ENCODE measurements at regions not wholly inside any gene's neighbourhood (a gene's known extent, or its start where the extent isn't known, plus 50 kb on each side); places are given as distances from the start of the nearest gene placed in this dataset.

DNA sequence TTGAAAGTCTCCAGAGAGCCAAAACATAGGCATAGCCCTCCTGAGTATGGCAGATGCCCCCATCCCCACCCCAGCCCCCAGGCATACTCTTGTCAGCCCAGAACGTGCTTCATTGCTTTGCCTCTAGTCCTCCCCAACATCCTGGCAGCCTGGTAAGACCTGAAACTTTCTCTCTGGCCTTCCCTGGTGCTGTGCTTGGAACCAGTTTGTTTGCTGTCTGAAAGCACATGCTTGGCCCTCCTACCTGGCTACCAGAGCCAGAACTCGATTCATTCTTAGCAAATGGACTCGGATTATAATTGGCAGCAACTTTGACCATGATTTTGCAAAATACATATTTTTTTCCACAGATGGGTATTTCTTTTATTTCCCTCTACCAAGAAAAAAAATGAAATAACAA, 248.1 kb downstream of the USP46 start:
- H3K4me2 ChIP-seq (ENCODE audit: low read length), result no peak overlapping the region
- no peaks in the 10 kb centered on the region for H3K9me3 ChIP-seq (ENCODE audit: low read length)
- H4K20me1 ChIP-seq (ENCODE audit: insufficient read depth), result no peaks in the 10 kb centered on the region
- H3K9me2 ChIP-seq (ENCODE audit: insufficient read depth, low read length), result no peaks in the 10 kb centered on the region
- no peaks in the 10 kb centered on the region for H3K27me3 ChIP-seq (ENCODE audit: insufficient read depth, low read depth, low read length)
- TF ChIP-seq TAF1 (IDR thresholded peaks at IDR 0.05; ENCODE audit: low read depth) (no peak), POLR2AphosphoS5 (IDR thresholded peaks at IDR 0.05) (no peak), RAD21 (conservative IDR thresholded peaks at IDR 0.05) (no peak), MXI1 (conservative IDR thresholded peaks at IDR 0.05; ENCODE audit: poor library complexity, severe bottlenecking) (no peak), SMC3 (conservative IDR thresholded peaks at IDR 0.05; ENCODE audit: poor library complexity) (no peak), EP300 (conservative IDR thresholded peaks at IDR 0.05; ENCODE audit: poor library complexity, severe bottlenecking) (no peak), EZH2 (IDR thresholded peaks at IDR 0.05; ENCODE audit: borderline replicate concordance, insufficient read depth, low read length, poor library complexity, severe bottlenecking) (no peak)
- TF ChIP-seq, protein P1, sequence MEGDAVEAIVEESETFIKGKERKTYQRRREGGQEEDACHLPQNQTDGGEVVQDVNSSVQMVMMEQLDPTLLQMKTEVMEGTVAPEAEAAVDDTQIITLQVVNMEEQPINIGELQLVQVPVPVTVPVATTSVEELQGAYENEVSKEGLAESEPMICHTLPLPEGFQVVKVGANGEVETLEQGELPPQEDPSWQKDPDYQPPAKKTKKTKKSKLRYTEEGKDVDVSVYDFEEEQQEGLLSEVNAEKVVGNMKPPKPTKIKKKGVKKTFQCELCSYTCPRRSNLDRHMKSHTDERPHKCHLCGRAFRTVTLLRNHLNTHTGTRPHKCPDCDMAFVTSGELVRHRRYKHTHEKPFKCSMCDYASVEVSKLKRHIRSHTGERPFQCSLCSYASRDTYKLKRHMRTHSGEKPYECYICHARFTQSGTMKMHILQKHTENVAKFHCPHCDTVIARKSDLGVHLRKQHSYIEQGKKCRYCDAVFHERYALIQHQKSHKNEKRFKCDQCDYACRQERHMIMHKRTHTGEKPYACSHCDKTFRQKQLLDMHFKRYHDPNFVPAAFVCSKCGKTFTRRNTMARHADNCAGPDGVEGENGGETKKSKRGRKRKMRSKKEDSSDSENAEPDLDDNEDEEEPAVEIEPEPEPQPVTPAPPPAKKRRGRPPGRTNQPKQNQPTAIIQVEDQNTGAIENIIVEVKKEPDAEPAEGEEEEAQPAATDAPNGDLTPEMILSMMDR (IDR thresholded peaks at IDR 0.05; ENCODE audit: poor library complexity, severe bottlenecking), result no peak
- TF ChIP-seq, protein P2, sequence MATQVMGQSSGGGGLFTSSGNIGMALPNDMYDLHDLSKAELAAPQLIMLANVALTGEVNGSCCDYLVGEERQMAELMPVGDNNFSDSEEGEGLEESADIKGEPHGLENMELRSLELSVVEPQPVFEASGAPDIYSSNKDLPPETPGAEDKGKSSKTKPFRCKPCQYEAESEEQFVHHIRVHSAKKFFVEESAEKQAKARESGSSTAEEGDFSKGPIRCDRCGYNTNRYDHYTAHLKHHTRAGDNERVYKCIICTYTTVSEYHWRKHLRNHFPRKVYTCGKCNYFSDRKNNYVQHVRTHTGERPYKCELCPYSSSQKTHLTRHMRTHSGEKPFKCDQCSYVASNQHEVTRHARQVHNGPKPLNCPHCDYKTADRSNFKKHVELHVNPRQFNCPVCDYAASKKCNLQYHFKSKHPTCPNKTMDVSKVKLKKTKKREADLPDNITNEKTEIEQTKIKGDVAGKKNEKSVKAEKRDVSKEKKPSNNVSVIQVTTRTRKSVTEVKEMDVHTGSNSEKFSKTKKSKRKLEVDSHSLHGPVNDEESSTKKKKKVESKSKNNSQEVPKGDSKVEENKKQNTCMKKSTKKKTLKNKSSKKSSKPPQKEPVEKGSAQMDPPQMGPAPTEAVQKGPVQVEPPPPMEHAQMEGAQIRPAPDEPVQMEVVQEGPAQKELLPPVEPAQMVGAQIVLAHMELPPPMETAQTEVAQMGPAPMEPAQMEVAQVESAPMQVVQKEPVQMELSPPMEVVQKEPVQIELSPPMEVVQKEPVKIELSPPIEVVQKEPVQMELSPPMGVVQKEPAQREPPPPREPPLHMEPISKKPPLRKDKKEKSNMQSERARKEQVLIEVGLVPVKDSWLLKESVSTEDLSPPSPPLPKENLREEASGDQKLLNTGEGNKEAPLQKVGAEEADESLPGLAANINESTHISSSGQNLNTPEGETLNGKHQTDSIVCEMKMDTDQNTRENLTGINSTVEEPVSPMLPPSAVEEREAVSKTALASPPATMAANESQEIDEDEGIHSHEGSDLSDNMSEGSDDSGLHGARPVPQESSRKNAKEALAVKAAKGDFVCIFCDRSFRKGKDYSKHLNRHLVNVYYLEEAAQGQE (IDR thresholded peaks at IDR 0.05; ENCODE audit: borderline replicate concordance), result no peak
- no peak overlapping the region for H3K4me3 ChIP-seq (ENCODE audit: low read length)
- no peaks in the 10 kb centered on the region for H3K79me2 ChIP-seq (replicated peaks; ENCODE audit: insufficient read depth, low read length)
- no peaks in the 10 kb centered on the region for H3K36me3 ChIP-seq (ENCODE audit: insufficient read depth, low read length)
- no peaks in the 10 kb centered on the region for H3F3A ChIP-seq (ENCODE audit: insufficient read depth, low read length, poor library complexity, severe bottlenecking)
- H2AFZ ChIP-seq (ENCODE audit: low read depth, low read length), result no peak overlapping the region
- H3K9ac ChIP-seq (ENCODE audit: low read length), result no peak overlapping the region
- H3K27ac ChIP-seq (ENCODE audit: low read length), result no peak overlapping the region

GRCh38 chr4:52420330-52420729, 238.8 kb downstream of the USP46 start:
- Histone ChIP-seq H3K27ac (ENCODE audit: low read length) (no peak overlapping the region), H3K9me2 (ENCODE audit: insufficient read depth, low read length) (no peaks in the 10 kb centered on the region), H3K36me3 (ENCODE audit: insufficient read depth, low read length) (no peaks in the 10 kb centered on the region), H3K79me2 (replicated peaks; ENCODE audit: insufficient read depth, low read length) (no peaks in the 10 kb centered on the region), H2AFZ (ENCODE audit: low read depth, low read length) (no peak overlapping the region), H4K20me1 (ENCODE audit: insufficient read depth) (no peaks in the 10 kb centered on the region), H3K4me2 (ENCODE audit: low read length) (no peak overlapping the region), H3K9me3 (ENCODE audit: low read length) (no peaks in the 10 kb centered on the region), H3K9ac (ENCODE audit: low read length) (no peak overlapping the region), H3K4me3 (ENCODE audit: low read length) (no peak overlapping the region), H3K27me3 (ENCODE audit: insufficient read depth, low read depth, low read length) (no peaks in the 10 kb centered on the region), H3F3A (ENCODE audit: insufficient read depth, low read length, poor library complexity, severe bottlenecking) (no peaks in the 10 kb centered on the region)
- TF ChIP-seq, protein P1 (IDR thresholded peaks at IDR 0.05; ENCODE audit: poor library complexity, severe bottlenecking), result no peak
- TF ChIP-seq MXI1 (conservative IDR thresholded peaks at IDR 0.05; ENCODE audit: poor library complexity, severe bottlenecking) (no peak), TAF1 (IDR thresholded peaks at IDR 0.05; ENCODE audit: low read depth) (no peak), POLR2AphosphoS5 (IDR thresholded peaks at IDR 0.05) (no peak), EZH2 (IDR thresholded peaks at IDR 0.05; ENCODE audit: borderline replicate concordance, insufficient read depth, low read length, poor library complexity, severe bottlenecking) (no peak), RAD21 (conservative IDR thresholded peaks at IDR 0.05) (no peak), EP300 (conservative IDR thresholded peaks at IDR 0.05; ENCODE audit: poor library complexity, severe bottlenecking) (no peak), SMC3 (conservative IDR thresholded peaks at IDR 0.05; ENCODE audit: poor library complexity) (no peak)
- TF ChIP-seq, protein P2 (IDR thresholded peaks at IDR 0.05; ENCODE audit: borderline replicate concordance), result no peak

Measured in neural cell (in vitro differentiated cells).